Fibroblast of lung (primary cell): ENCODE measurements at regions not wholly inside any gene's neighbourhood (a gene's known extent, or its start where the extent isn't known, plus 50 kb on each side); places are given as distances from the start of the nearest gene placed in this dataset.

Source experiments
- EZH2 ChIP-seq: IDR thresholded peaks from 2 replicates; pipeline ENCODE4 v1.5.1; 2012; ENCODE audit warnings: low read length, control low read depth, mild to moderate bottlenecking; ENCODE audit errors: missing control alignments
- TF ChIP-seq, protein P1 (sequence below), 2 donors: IDR thresholded peaks in 1 of 2; conservative IDR thresholded peaks in 1 of 2; 1 replicate in 1 of 2; 2 replicates in 1 of 2; pipeline ENCODE4 v1.5.1; 2011 to 2012; ENCODE audit warnings: low read length in 2 of 2, control low read depth in 1 of 2, inconsistent platforms in 1 of 2, low read depth in 1 of 2, mild to moderate bottlenecking in 1 of 2

DNA sequence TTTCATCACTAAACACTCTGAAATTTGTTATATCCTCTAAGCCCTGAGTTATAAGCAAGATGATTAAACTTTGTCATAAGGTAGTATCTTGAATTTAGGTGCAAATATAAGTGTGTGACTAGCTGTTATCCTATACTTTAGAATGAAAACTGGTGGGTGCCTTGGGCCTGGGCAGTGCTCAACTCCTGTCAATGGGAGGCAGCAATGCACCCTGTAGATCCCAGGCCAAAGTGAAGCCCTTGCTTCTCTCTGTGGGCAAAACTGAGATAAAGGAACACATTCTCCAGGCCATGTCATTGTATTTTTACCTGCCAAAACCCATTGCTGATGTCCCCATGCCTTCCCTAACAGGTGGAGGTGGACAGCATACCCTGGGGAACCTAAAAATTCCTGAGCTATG is 525.2 kb downstream of the TNS1 start:
- TF ChIP-seq, protein P1, sequence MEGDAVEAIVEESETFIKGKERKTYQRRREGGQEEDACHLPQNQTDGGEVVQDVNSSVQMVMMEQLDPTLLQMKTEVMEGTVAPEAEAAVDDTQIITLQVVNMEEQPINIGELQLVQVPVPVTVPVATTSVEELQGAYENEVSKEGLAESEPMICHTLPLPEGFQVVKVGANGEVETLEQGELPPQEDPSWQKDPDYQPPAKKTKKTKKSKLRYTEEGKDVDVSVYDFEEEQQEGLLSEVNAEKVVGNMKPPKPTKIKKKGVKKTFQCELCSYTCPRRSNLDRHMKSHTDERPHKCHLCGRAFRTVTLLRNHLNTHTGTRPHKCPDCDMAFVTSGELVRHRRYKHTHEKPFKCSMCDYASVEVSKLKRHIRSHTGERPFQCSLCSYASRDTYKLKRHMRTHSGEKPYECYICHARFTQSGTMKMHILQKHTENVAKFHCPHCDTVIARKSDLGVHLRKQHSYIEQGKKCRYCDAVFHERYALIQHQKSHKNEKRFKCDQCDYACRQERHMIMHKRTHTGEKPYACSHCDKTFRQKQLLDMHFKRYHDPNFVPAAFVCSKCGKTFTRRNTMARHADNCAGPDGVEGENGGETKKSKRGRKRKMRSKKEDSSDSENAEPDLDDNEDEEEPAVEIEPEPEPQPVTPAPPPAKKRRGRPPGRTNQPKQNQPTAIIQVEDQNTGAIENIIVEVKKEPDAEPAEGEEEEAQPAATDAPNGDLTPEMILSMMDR (conservative IDR thresholded peaks at IDR 0.05 in 1 of 2, IDR thresholded peaks at IDR 0.05 in 1 of 2; ENCODE audit: low read depth in 1 of 2, low read length in 2 of 2), result no peak
- no peak for TF ChIP-seq EZH2
